ENCODE measurements at regions not wholly inside any gene's neighbourhood (a gene's known extent, or its start where the extent isn't known, plus 50 kb on each side); places are given as distances from the start of the nearest gene placed in this dataset.

DNA sequence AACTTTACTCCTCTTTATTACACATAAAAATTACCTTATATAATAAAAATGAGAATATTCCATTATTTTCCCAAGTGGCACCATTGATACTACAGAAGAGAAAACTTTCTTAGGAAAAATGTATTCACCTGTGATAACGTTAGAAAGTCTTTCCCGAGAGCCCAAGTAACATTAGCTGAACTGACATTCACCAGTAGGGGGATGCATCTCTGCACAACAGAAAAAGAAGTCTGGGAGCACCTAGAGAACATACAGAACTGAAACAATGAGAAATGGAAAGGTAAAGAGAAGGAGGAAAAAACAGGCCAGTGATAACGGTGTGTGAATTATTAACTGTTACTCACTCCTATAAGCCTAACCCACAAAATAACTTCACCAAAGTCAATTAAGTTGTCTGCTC lies 423.3 kb downstream of the CENPC start:
- DNase-seq (ENCODE audit: low read depth) = no peak

- no peak for DNase-seq (ENCODE audit: low read depth)
These were observed 424.9 kb downstream of the CENPC start for GRCh38 chr4:67120369-67120768.

GRCh38 chr4:67109276-67109675 lies 436.0 kb downstream of the CENPC start:
- DNase-seq (ENCODE audit: low read depth) = no peak

DNA sequence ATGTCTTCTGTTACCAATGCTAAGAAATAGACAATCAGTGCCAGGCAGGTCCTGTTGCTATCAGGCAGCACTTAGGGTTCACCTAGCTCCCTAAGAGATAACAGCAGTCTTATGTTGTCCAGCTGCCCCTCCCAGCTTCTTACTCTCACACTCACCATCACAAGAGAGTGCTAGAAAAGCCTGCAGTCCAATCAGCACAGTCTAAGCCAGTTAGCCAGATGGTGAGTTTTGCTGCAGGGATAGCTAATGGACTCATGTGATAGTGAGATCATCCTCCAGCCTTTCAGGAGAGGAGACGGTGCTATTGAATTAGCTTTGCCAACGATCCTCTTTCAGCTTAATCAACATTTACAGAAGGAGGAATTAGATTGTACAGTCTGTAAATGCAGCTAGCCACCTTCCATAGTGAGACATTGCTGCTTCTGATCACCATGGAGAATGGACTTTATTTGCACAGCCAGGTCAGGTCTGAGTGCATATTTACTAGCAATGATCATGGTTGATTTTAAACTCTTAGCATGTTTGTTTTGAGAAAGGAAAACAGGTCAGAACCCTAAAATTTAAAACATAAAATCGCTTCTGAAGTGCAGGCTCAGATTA lies 438.3 kb downstream of the CENPC start:
- no peak for DNase-seq (ENCODE audit: low read depth)

- no peak for DNase-seq (ENCODE audit: low read depth)
These were observed 441.2 kb downstream of the CENPC start for GRCh38 chr4:67104145-67104544.

DNA sequence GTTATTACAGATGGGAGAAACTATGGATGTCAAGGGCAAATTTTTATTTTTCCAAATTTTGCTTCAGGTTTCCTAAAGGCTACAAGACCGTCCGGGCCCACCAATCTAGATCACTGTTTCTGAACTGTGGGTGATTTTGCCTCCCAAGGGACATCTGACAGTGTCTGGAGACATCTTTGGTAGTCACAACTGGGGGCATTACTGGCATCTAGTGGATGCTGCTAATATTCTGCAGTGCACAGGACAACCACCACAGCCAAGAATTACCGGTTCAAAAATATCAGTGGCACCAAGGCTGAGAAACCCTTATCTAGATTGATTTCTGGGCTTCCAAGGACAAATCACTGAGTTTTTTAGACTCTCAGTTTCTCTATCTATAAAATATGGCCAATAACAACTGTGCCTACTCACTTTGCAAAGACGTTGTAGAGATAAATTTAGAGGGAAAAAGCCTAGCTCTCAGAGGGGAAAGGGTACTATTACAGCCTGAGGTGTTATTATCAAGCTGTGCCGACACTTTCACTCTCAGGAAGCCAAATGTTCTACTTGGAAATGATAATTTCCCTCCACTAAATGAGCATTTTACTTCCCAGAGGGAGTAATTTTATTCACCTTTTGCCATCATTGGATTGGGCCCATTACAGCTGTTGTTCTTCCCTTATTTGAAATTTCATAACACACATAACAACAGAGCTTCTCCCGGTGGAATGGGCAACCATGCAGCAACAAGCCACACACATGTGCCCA lies 442.1 kb downstream of the CENPC start:
- DNase-seq (ENCODE audit: low read depth) = no peak

DNA sequence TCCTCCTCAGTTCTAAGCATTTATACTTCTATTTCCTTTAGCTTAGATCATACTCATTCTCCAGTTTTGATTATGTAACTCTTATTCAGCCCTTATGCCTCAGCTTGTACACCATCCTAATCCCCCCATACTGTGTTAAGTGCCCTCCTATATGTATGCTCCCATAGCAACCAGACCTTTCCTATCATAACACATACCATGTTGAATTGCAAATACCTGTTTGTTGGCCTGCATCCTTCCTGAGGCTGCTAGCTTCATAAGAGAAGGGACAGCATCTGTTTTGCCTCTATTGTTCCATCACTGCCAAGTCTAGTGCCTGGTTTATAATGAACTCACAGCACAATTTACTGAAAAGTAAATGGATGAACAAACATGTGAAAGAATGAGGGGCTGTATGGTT lies 443.7 kb downstream of the CENPC start:
- DNase-seq (ENCODE audit: low read depth) = no peak

GRCh38 chr4:67092351-67092750 lies 453.0 kb downstream of the CENPC start:
- DNase-seq (ENCODE audit: low read depth) = no peak

GRCh38 chr4:67091673-67092072 lies 453.6 kb downstream of the CENPC start:
- DNase-seq (ENCODE audit: low read depth) = no peak

- DNase-seq (ENCODE audit: low read depth) = no peak
These were observed 457.4 kb downstream of the CENPC start for GRCh38 chr4:67087897-67088296.

- DNase-seq (ENCODE audit: low read depth) = no peak
These were observed 460.5 kb downstream of the CENPC start for GRCh38 chr4:67084783-67085182.

DNA sequence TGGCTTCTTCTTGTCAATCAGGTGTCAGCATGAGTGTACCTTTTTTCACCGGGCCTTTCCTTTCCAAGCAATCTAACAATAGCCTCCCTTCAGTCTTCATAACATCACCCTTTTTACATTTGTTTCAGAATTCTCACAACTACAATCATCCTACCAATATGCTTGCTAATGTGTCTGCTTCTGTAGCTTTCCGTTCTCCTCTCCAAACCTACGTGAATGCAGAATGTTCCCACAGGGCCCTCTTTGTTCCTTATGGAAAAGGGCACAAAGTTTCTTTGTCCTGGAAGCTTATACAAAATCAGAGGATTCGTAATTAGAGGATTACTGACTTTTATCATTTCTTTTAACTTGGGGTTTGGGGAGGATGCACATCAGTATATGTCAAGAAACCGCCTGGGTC lies 461.8 kb downstream of the CENPC start:
- DNase-seq (ENCODE audit: low read depth) = no peak

DNA sequence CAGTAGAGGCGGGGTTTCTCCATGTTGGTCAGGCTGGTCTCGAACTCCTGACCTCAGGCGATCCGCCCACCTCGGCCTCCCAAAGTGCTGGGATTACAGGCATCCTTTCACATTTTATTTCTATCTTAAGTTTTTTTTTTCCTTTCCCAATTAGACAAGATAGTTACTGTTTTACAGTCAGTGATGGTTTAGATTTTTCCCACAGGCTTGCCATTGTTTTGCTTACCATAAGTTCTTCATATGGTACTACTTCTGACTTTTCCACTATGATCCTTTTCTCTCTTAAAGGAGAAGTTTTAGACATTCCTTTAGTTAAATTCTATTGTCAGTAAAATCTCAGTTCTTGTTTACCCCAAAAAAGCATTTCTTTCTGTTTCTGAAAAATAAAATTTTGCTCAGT lies 462.6 kb downstream of the CENPC start:
- no peak for DNase-seq (ENCODE audit: low read depth)

GRCh38 chr4:67080046-67080557 lies 465.2 kb downstream of the CENPC start:
- DNase-seq (ENCODE audit: low read depth) = no peak

- DNase-seq (ENCODE audit: low read depth) = no peak
These were observed 473.7 kb downstream of the CENPC start for GRCh38 chr4:67071641-67072040.

DNA sequence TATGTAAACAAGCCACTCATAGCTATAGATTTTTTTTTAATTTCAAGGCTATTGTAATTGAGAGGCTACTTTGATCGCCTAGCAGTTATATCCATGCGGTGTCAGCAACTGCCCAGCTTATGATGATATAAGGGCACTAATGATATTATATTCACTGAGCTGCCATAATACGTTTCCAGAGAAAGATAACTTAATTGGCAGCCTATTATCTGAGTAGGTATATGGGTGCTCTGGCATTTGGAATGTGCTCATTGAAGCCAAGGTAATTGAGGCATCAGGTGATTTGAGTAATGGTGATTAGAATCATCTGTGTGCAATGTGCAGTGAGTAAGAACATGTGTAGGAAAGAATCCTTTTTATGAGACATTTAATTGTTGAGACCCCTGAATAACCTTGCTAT lies 490.0 kb downstream of the CENPC start:
- no peak for DNase-seq (ENCODE audit: low read depth)

DNA sequence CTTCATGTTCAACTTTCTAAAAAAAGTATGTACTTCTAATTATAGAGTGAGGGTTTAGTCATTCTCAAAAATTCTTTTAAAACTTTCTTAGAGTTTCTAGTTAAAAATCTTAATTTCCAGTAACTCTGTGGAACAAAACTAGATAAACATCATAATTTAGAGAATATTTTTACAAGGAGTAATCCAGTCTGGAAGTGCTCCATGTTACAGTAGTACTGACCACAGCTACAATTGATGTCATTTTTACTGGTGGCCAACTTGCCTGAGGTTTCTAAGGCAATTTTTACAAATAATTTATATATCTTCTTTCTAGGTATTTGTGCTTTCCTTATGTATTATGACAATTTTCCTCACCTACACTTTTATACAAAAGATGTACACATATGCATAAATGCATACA lies 490.4 kb downstream of the CENPC start:
- DNase-seq (ENCODE audit: low read depth) = no peak

DNA sequence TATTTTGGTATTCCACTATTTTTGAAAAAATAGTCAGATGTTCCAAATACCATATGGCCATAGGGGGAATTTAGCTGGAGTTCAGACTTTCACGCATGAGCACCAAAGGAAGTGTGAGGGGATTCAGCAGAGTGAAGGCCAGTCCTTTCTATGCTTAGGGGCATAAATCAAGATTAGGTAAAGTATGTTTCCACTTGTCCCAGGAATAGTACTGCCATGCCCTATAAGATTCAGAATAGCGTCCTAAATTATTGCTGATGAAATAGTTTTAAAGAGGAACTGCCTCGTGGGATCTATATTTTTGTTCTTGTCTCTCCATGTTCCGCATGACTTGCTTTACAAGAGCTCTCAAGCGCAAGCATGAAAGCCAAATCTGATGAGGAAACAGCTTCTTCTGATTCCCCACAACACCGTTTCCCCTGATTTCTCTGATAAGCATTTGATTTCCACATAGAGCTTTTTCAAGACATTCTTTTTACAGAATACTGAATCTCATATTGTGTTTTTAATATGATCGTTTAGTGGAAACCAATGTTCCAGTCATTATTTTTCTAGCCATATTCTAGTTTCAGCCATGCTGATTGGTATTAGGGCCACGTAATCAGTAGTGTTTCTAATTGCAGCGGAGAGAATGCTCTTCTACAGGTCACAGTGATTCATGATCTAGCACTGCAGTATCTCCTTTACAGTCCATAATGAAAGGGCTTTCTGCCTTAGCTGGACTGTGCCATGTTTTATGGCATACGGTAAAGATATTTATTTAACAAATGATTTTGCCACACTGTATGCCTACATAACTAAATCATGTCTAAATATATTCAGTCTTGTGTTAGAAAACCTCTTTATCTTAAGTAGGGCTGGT lies 492.3 kb downstream of the CENPC start:
- no peak for DNase-seq (ENCODE audit: low read depth)

GRCh38 chr4:67051000-67051789 lies 494.1 kb downstream of the CENPC start:
- no peak for DNase-seq (ENCODE audit: low read depth)

DNA sequence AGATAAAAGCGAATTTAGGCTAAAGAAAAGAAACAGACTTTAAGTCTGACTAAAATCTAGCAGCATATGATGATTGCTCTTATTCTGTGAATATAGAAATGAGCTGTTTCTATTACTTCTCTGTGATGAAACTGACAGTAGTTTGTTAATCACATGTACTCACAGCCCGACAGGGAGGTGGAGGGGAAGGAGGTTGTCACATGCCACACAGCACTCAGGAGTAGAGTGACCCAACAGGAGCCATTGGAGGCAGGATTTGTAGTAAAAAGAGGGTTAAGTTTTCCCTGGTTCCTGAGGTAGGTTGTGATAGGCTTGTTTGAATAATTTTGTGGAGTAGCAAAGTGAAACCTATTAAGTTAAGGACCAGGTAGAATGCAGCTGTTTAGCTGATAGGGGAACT lies 495.9 kb downstream of the CENPC start:
- DNase-seq (ENCODE audit: low read depth) = no peak

- no peak for DNase-seq (ENCODE audit: low read depth)
These were observed 496.8 kb downstream of the CENPC start for GRCh38 chr4:67048530-67048929.

DNA sequence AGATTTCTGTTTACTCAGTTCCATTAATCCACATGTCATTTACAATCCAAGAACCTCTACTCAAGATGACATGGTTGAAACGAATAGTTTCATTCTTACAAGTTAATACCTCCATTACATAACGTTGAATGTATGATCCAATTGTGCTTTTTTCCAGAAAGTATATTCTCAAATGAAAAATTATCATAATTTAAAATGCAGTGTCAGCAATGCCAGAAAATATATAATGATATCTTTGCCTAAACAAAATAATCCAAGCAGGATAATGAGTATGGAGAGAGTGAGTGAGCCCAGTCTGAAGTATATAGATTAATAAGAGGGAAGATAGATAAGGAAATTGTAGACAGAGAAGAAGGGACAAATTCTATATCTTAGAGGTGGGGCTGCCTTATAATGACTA lies 505.0 kb downstream of the CENPC start:
- no peak for DNase-seq (ENCODE audit: low read depth)
